NCI-H1436 (cell line): ENCODE measurements at regions not wholly inside any gene's neighbourhood (a gene's known extent, or its start where the extent isn't known, plus 50 kb on each side); places are given as distances from the start of the nearest gene placed in this dataset.
"Not testable (repeated sequence)": the region's sequence is repeated elsewhere in the genome, so short reads cannot be mapped to it uniquely, and the experiment has no call there.

Source experiments
- DNase-seq: peaks from one replicate; lab custom pipeline; 2025; lab: John Stamatoyannopoulos, UW

DNA sequence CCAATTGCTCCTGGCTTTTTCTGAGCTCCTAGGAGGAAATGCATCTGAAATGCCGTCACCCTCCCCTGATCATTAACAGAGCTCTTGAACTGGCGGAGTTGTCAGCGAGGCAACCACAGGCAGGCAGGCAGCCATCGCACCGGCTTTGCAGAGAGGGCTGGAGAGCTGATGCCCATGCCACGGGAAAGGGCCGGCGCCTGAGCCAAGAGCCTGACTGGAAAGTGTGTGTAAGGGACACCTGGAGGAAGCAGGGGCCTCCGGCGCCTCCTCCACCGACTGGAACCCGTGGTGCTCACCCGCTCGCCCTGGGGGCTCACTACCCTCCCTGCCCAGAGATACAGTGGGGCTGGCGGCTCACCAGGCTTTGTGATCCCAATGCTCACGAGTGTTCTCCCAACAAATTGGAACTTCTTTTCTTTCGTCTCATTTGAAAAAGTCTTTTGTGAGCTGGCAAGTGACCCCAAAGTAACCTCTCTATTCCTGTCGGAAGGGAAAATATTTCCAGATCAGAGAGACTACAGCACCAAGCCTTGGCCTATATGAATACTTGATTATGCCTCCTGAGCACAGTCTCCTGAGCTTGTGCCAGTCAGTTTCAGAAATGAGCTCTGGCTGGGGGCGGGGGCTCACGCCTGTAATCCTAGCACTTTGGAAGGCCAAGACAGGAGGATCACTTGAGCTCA lies 97.7 kb upstream of the SLC25A33 start:
- no peak for DNase-seq

DNA sequence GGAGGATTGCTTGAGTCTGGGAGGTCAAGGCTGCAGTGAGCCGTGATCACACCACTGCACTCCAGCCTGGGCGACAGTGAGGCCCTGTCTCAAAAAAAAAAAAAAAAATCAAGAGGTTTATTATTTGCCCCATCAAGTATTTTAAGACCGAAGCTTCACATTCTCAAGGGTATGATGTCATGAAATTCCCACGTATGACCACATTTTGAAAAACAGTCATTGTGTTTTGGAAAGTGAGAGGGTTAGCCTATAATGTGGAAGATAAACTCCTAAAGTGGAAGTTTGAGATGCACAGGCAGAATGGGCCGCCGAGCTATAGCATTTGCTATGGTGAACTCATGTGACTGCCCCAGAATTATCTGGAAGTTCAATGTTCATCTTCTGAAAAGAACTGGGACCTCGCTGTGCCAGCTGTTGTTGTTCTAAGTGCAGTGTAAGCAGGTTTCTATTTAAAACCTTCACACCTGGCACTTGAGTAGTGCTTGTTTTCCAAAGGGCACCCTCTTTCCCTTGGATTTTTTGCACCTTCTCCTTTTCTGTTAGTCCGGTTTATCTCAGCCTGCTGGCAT lies 96.9 kb upstream of the SLC25A33 start:
- DNase-seq: no peak

- DNase-seq: no peak
Observed at GRCh38 chr1:9442986-9443385, 96.3 kb upstream of the SLC25A33 start.

GRCh38 chr1:9443913-9444445 lies 95.3 kb upstream of the SLC25A33 start:
- DNase-seq: no peak

DNA sequence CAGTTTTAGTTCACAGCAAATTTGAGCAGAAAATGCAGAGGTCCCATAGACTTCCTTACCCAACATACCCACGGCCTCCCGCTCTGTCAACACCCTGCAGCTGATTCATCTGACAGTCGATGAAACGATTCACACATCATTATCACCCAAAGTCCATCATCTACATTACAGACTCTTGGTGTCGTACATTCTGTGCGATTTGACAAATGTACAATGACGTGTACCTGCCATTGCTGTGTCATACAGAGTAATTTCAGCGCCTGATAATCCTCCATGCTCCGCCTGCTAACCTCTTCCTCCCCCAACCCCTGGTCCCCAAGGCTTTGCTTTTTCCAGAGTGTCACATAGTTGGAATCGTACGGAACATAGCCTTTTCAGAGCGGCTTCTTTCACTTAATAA lies 94.7 kb upstream of the SLC25A33 start:
- DNase-seq: no peak

DNA sequence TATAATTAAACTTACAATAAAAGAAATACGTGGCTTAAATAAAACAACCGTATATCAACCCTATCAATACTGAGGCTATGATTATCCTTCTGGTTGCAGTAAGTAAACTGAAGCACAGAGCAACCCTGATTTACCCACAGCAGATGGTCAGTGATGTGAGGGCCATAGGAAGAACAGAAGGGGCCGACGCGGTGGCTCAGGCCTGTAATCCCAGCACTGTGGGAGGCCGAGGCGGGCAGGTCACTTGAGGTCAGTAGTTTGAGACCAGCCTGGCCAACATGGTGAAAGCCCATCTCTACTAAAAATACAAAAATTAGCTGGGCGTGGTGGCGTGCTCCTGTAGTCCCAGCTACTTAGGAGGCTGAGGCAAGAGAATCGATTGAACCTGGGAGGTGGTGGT lies 94.2 kb upstream of the SLC25A33 start:
- not testable (repeated sequence) for DNase-seq

- no peak for DNase-seq
Observed at GRCh38 chr1:9447215-9447960, 91.9 kb upstream of the SLC25A33 start.

DNA sequence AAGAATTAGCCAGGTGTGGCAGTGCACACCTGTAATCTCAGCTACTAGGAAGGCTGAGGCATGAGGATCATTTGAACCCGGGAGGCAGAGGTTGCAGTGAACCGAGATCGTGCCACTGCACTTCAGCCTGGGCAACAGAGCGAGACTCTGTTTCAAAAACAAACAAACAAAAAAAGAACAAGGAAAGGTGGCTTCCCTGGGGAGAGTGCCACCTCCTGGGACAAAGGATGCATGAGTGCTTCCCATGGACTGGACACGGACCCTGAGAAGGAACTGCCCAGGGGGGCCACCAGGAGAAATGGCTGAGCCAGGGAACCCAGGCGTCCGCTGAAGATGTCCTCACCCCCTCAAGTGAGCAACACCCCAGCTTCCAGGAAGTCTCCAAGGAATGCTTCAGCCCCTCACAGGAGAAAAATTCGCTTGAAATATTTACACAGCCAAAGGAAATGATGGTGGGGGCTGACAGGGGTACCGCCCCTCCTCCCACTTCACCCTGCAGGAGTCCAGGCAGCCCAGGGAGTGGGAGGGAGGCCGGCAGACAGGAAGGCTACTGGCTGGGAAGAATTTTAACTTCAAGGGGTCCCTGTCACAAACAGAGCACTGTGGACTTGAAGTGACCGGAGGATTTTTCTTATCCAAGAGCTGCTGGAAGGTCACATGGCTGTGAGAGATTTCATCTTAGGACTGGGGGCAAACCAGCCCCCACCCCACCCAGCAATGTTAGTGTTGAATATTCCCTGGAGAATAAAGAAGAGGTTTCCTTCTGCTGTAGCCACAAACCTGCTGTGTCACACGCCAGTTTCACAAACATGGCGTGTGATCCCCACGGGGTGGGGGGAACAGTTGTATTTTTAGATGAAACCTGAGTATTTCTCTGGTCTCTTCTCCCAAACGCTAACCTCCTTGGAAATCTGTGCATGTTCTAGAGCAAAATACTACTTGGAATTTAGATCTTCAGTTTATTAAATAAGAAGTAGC lies 90.8 kb upstream of the SLC25A33 start:
- no peak for DNase-seq

GRCh38 chr1:9449110-9449627 lies 90.1 kb upstream of the SLC25A33 start:
- DNase-seq: no peak

- no peak for DNase-seq
Observed at GRCh38 chr1:9449976-9450696, 89.1 kb upstream of the SLC25A33 start.

DNA sequence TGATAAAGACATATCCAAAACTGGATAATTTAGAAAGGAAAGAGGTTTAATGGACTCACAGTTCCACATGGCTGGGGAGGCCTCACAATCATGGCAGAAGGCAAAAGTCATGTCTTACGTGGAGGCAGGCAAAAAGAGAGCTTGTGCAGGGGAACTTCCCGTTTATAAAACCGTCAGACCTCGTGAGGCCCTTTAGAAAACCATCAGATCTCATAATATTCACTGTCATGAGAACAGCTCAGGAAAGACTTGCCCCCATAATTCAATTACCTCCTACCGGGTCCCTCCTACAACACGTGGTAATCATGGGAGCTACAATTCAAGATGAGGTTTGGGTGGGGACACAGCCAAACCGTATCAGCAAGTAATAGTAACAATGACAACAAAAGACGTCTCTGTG lies 88.2 kb upstream of the SLC25A33 start:
- no peak for DNase-seq

GRCh38 chr1:9452516-9453140 lies 86.6 kb upstream of the SLC25A33 start:
- no peak for DNase-seq

DNA sequence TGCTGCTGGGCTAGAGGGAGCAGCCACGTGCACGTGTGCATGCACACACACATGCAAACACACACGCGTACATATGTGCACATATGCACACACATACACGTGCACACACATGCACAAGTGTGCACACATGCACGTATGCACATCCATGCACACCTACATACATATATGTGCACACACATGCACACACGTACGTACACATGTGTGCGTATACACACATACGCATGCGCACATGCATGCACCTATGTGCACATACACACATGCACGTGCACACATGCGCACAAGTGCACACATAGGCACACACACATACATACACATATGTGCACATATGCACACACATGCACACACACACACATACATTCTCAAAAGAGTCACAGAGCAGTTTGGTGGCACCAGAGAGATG lies 85.9 kb upstream of the SLC25A33 start:
- DNase-seq: no peak

- no peak for DNase-seq
Observed at GRCh38 chr1:9453779-9454418, 85.4 kb upstream of the SLC25A33 start.

GRCh38 chr1:9454494-9455066 lies 84.7 kb upstream of the SLC25A33 start:
- no peak for DNase-seq

GRCh38 chr1:9455487-9456234 lies 83.6 kb upstream of the SLC25A33 start:
- peak; percentile 29 for DNase-seq

GRCh38 chr1:9456833-9457232 lies 82.4 kb upstream of the SLC25A33 start:
- no peak for DNase-seq

DNA sequence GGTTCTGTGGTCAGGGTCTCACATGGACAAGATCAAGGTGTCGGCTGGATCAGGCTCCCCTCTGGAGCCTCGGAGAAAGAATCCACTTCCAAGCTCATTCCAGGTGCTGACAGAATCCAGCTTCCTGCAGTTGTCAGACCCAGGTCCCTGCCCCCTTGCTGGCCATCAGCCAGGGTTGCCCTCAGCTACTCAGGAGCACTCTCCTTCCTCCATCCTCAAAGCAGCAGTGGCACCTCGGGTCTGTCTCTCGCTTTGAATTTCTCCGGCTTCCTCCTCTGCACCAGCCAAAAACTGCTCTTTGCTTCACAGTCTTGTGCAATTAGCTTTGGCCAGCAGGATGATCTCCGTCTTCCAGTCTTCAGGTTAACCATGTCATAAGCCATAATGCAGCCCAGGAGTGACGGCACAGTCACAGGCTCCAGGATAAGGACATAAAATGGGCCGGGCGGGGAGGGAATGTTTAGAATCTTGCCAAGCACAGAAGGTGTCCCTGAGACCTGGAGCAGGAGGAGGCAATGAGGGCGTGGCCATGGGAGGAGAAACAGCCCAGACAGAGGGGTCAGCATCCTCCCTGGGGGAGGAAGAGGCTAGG lies 79.4 kb upstream of the SLC25A33 start:
- no peak for DNase-seq

DNA sequence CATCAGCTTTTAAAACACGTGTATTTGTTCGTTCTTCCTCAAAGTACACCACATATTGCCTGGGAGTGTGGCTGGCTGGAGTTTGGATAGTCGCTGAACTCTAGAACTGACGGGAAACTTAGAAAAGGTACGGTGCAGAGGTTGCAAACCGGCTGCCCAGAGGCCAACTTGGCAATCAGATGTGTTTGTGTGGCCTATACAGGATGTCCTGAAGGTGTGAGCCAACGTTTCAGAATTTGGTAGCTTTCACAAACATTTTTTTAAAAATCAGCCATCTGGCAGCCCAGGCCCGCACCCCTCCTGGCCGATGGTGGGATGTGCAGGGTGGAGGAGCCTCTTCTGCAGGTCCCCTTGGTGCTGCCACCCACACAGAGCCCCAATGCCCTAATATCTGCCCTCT lies 73.6 kb upstream of the SLC25A33 start:
- no peak for DNase-seq
